SJSA1 (cell line): ENCODE measurements at regions not wholly inside any gene's neighbourhood (a gene's known extent, or its start where the extent isn't known, plus 50 kb on each side); places are given as distances from the start of the nearest gene placed in this dataset.
"Not testable (repeated sequence)": the region's sequence is repeated elsewhere in the genome, so short reads cannot be mapped to it uniquely, and the experiment has no call there.

Source experiments
- DNase-seq, 2 experiments: peaks; one replicate each; pipeline ENCODE4 v3.0.0-alpha.2; 2015 to 2020; ENCODE audit warnings: low spot score in 2 of 2, low read depth in 1 of 2
- H3K27ac ChIP-seq: fragments of 250-450 bp; sonication (Bioruptor Pico); 2 replicates; pipeline ENCODE4 v1.5.1; 2020; ENCODE audit warnings: mild to moderate bottlenecking, moderate library complexity
- H3K27me3 ChIP-seq: fragments of 250-450 bp; sonication (Bioruptor Pico); replicated peaks from 2 replicates; pipeline ENCODE4 v1.5.1; 2020; ENCODE audit warnings: mild to moderate bottlenecking, moderate library complexity
- H3K36me3 ChIP-seq: fragments of 250-450 bp; sonication (Bioruptor Pico); 2 replicates; pipeline ENCODE4 v1.5.1; 2020; ENCODE audit warnings: mild to moderate bottlenecking
- H3K4me1 ChIP-seq: fragments of 250-450 bp; sonication (Bioruptor Pico); replicated peaks from 2 replicates; pipeline ENCODE4 v1.6.1; 2021; ENCODE audit warnings: mild to moderate bottlenecking
- H3K4me3 ChIP-seq: fragments of 250-450 bp; sonication (Bioruptor Pico); 2 replicates; pipeline ENCODE4 v1.5.1; 2020; ENCODE audit warnings: mild to moderate bottlenecking
- H3K9me3 ChIP-seq: fragments of 250-450 bp; sonication (Bioruptor Pico); replicated peaks from 2 replicates; pipeline ENCODE4 v1.5.1; 2020; ENCODE audit warnings: mild to moderate bottlenecking

DNA sequence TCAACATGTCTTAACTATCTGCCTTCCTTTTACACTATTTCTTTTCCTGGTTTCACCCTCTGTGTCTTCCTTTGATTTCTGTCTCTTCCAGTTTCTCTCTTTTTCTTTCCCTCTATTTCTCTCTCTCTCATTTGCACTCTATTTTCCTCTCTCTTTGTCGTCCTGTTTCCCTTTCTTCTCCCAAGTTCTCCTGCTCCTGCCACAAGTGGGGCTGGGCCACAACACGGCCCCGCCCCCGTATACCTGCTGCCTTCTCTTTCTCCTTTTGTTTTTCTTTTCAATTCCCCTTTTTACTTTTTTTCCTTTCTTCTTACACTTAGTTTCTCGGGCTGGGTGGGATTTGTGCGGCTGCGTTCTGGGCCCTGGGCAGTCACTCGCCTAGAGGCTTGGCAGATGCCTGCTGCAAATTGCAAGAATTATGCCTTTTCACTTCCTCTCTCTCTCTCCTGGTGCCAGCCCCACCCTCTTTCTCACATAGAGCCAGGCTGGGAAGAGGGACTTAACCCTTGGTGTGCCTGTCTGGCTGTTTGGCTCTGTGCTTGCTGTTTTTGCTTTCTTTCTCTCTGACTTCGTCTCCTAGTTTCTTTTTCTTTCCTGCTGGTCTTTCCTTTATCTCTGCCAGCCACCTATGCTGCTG is 2139.4 kb downstream of the TP53TG3F start:
- peak in 1 of 2 experiments; percentile 5 for DNase-seq
- H3K4me1 ChIP-seq: no peaks in the 10 kb centered on the region

DNA sequence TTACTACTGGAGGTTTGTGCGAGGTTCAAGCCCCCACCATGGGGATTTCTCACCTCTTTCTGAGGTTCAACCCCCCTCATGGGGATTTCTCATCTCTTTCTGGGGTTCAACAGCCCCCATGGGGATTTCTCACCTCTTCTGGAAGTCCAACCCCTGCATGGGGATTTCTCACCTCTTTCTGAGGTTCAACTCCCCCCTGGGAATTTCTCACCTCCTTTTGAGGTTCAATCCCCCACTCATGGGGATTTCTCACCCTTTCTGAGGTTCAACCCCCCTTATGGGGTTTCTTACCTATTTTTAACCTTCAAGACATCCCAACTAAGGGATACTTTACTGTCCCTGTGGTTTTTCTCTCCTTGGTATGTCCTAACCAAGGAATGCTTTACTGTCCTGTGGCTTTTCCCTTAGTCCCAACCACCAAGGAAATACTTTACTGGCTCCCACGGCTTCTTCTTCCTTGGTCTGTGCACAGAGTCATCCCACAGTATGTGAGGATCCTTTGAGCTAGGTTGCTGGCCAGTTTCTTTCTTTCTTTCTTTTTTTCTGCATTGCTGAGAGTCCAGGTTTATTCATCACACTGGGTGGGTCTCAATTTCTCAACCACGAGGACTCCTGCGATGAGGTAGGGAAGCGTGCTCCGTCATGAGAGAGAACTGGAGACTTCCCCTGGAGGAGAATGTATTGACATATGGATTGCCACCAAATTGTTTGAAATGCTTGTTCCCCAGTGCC is 2140.2 kb downstream of the TP53TG3F start:
- peak overlapping the region; percentile 21; the same call in 1 of the 2 replicates for H3K27ac ChIP-seq
- H3K9me3 ChIP-seq: no peaks in the 10 kb centered on the region; the same call in 1 of the 2 replicates
- H3K4me1 ChIP-seq: no peaks in the 10 kb centered on the region
- no peaks in the 10 kb centered on the region for H3K36me3 ChIP-seq
- no peaks in the 10 kb centered on the region for H3K27me3 ChIP-seq
- H3K4me3 ChIP-seq: no peak overlapping the region
- DNase-seq: peak in 1 of 2 experiments; percentile 2

More for the DNA sequence above, 2139.4 kb downstream of the TP53TG3F start:
- H3K27ac ChIP-seq: peak overlapping the region; percentile 21; the same call in 1 of the 2 replicates
- no peaks in the 10 kb centered on the region; the same call in 1 of the 2 replicates for H3K9me3 ChIP-seq
- H3K27me3 ChIP-seq: no peaks in the 10 kb centered on the region
- H3K4me3 ChIP-seq: no peak overlapping the region
- no peaks in the 10 kb centered on the region for H3K36me3 ChIP-seq

DNA sequence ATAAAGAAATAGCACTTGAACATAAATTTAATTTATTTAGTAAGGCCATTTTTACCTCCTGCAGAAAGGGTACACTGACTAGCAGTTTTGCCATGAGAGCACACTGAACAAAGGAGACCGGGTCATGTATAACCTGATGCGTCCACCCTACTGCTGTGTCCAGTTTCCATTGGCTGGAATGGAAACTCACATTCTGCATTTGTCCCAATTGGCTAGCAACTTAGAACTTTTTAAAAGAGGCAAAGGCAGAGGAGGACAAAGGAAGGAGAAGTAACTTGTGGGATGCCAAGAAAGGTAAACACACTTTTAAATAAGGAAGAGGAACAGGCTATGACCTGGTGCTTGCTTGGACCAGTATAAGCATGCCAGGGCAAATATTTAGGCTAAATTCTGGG is 2140.7 kb downstream of the TP53TG3F start:
- DNase-seq, H3K4me3 ChIP-seq, H3K27ac ChIP-seq, H3K4me1 ChIP-seq, H3K27me3 ChIP-seq, H3K9me3 ChIP-seq, H3K36me3 ChIP-seq: not testable (repeated sequence)

DNA sequence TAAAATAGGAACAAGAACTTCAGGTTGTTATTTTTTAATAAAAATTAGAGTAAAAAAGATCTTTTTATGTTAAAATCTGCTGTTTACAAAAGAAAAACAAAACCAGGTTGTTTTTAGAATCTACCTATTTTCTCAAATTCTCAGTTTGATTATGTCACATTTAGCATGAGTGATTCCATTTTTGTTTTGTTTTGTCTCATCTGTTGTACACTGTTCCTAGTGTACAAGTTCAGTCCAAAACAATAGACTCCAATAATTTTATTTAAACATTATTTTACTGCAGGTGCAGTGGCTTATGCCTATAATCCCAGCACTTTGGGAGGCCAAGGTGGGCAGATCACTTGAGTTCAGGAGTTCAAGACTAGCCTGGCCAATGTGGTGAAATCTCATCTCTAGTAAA is 2142.7 kb downstream of the TP53TG3F start:
- Histone ChIP-seq H3K9me3 (no peaks in the 10 kb centered on the region), H3K36me3 (no peaks in the 10 kb centered on the region), H3K27me3 (no peaks in the 10 kb centered on the region), H3K4me1 (no peaks in the 10 kb centered on the region), H3K4me3 (no peak overlapping the region), H3K27ac (no peak overlapping the region)
- DNase-seq: no peak

DNA sequence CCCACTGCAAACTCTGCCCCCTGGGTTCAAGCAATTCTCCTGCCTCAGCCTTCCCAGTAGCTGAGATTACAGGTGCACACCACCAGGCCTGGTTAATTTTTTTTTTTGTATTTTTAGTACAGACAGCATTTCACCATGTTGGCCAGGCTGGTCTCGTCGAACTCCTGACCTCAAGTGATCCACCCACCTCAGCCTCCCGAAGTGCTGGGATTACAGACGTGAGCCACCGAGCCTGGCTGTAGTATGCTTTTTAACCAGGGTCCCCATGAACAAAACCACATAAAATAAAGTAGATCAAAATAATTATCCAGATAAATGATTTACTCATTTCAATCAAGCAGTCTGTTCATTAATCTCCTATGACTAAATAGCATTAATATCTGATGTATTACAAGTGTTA is 2144.0 kb downstream of the TP53TG3F start:
- not testable (repeated sequence) for H3K4me1 ChIP-seq, DNase-seq, H3K36me3 ChIP-seq, H3K27me3 ChIP-seq, H3K9me3 ChIP-seq, H3K4me3 ChIP-seq, H3K27ac ChIP-seq

DNA sequence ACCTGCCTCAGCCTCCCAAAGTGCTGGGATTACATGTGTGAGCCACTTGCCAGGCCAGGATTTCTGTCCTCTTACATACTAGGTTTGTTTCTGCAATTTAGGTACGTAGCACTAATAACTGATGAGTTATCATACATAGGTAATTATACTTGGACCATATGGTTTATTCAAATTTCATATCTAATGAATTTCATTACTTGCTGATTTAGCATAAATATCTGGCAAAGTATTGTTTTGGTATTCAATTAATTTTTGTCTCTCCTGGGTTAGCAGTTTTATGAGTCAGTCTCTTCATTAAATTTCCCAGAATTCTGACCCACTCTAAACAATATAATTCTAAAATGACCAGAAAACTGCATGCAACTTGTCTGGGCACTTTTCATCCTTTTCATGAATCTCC is 2146.5 kb downstream of the TP53TG3F start:
- Histone ChIP-seq H3K4me1 (no peaks in the 10 kb centered on the region), H3K4me3 (no peak overlapping the region), H3K9me3 (no peaks in the 10 kb centered on the region), H3K36me3 (no peaks in the 10 kb centered on the region), H3K27ac (no peak overlapping the region), H3K27me3 (no peaks in the 10 kb centered on the region)
- DNase-seq: no peak

DNA sequence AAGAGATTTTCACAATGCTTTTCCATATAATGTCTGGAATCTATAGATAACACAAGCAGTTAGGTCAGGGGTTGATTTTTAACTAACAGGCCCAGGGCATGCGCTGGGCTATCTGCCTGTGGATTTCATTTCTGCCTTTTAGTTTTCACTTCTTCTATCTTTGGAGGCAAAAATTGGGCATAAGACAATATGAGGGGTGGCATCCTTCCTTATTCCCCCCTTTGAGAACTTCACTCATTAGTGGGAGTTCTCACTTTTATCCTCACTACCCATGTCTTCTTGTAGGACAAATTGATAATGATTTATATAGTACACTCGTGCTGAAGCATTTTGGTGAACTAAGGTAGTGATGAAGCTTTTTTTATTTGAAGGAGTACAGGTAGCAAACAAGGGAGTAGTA is 2155.5 kb downstream of the TP53TG3F start:
- DNase-seq: not testable (repeated sequence)

DNA sequence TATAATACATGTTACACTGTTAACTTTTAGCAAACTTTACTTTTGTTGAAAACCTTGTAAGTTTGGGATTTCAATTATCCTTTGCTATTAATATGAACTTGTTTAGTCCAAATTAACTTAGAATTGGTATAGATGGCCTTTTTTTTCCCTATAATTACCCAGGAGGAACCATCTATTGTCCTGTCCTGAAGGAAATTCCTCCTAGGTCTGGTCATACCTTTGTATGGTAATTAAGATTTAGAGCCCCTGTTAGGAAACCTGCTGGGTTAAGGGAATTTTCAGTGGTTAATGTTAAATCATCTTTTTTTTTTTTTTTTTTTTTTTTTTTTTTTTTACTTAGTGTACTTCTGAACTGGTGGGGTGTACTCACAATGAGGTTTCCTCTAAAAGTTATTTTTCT is 2159.8 kb downstream of the TP53TG3F start:
- H3K4me1 ChIP-seq, H3K27ac ChIP-seq, DNase-seq, H3K36me3 ChIP-seq, H3K4me3 ChIP-seq, H3K27me3 ChIP-seq, H3K9me3 ChIP-seq: not testable (repeated sequence)

More for the DNA sequence above, 2155.5 kb downstream of the TP53TG3F start:
- not testable (repeated sequence) for H3K9me3 ChIP-seq, H3K4me1 ChIP-seq, H3K27ac ChIP-seq, H3K36me3 ChIP-seq, H3K27me3 ChIP-seq, H3K4me3 ChIP-seq

DNA sequence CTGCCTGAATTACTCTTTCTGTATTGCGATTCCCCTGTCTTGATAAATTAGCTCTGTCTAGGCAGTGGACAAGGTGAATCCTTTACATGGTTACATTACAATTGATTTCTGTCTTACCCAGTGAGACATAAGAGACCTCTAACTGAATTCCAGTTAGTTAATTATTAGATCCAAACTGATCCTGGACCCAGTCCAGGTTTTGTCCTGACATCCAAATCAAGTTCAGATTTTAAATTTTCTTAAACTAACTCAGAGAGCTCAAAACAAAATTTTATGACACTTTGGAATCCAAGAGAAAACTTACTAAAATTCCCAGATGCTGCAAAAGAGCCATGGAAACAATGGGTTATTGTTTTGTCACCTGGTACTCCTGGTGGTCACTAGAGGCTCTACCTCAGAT is 2166.6 kb downstream of the TP53TG3F start:
- no peaks in the 10 kb centered on the region; the same call in 1 of the 2 replicates for H3K9me3 ChIP-seq
- no peaks in the 10 kb centered on the region for H3K27me3 ChIP-seq
- no peak for DNase-seq
- H3K4me1 ChIP-seq: no peaks in the 10 kb centered on the region
- no peak overlapping the region for H3K27ac ChIP-seq
- no peak overlapping the region for H3K4me3 ChIP-seq
- no peaks in the 10 kb centered on the region for H3K36me3 ChIP-seq

DNA sequence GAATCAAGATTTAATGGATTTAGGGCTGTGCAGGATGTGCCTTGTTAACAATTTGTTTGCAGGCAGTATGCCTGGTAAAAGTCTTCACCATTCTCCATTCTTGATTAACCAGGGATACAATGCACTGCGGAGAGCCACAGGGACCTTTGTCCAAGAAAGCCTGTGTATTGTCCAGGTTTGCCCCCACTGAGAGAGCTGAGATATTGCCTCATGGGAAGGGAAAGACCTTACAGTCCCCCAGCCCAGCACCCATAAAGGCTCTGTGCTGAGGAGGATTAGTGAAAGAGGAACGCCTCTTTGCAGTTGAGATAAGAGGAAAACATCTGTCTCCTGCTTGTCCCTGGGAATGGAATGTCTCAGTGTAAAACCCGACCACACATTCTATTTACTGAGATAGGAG is 2169.6 kb downstream of the TP53TG3F start:
- DNase-seq: no peak
- H3K4me3 ChIP-seq: no peak overlapping the region
- H3K9me3 ChIP-seq: no peaks in the 10 kb centered on the region; the same call in 1 of the 2 replicates
- H3K36me3 ChIP-seq: no peaks in the 10 kb centered on the region
- no peak overlapping the region for H3K27ac ChIP-seq
- H3K4me1 ChIP-seq: no peaks in the 10 kb centered on the region
- no peaks in the 10 kb centered on the region for H3K27me3 ChIP-seq

DNA sequence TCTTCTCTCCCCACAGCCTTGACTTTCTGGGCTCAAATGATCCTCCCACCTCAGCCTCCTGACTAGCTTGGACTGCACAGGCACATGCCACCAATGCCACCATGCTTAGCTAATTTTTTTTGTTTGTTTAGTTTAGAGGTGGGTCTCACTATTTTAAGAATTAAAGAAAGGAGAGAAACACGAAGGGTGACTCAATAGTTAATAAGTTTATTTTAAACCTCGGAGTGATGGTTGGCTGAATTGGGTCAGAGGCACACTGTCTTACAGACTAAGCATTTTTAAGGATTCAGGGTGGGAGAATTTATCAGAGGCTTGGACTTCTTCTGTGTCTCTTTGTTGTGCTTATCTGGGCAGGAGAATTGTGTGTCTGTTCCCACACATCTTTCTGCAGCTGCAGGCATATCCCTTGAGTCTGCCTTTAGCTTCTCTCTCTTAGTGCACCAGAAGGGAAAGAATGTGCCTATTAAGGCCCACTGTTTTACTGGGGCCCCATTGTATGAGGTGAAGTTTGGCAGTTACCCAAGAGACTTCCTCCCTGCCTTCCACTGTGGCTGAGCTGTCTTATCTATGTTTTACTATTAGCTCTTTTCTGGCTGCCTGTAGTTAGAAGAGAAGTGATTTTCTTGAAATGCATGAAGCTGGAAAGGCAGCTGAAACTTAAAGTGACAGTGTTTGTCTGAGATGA is 2172.0 kb downstream of the TP53TG3F start:
- no peaks in the 10 kb centered on the region for H3K27me3 ChIP-seq
- peak in 1 of 2 experiments; percentile 22 for DNase-seq
- H3K36me3 ChIP-seq: no peaks in the 10 kb centered on the region
- H3K4me1 ChIP-seq: no peaks in the 10 kb centered on the region
- no peaks in the 10 kb centered on the region; the same call in 1 of the 2 replicates for H3K9me3 ChIP-seq
- no peak overlapping the region for H3K27ac ChIP-seq
- no peak overlapping the region for H3K4me3 ChIP-seq

DNA sequence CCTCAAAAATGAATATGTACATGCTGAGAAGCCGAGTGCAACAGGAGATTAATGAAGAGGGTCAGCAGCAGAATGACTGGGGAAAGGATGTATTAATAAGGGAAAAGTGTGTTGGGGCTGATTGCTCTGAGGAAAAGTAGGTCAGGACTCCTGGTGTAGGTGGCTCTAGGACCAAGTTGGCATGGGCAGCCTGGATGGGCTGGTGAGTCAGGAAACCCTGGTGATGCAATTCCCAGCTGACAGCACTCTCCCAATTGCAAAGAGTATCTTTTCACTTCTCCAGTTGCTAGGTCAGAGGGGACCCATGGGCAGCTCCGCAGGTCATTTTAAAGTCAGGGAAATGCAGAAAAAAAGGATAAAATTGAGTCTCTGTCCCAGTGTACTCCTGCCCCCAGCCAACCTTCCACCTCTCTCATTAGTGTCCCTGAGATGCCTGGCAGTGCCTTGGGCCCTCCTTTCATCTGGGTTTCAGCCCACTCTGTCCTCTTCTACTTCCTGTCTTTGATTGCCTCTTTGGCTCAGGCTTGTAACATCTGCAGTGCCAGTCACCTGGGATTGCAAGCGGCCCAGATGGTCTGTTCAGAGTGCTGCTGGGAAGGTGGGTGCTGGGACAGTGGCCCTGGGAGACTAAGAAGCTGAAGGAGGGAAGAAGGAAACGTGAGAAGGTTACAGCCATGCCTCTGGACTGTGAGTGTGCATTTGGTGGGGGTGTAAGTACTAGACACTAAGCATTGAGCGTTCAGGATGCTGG is 2177.2 kb downstream of the TP53TG3F start:
- Histone ChIP-seq H3K9me3 (no peaks in the 10 kb centered on the region; the same call in 1 of the 2 replicates), H3K27ac (no peak overlapping the region), H3K36me3 (no peaks in the 10 kb centered on the region), H3K4me3 (no peak overlapping the region), H3K27me3 (no peaks in the 10 kb centered on the region), H3K4me1 (no peaks in the 10 kb centered on the region)
- no peak for DNase-seq

DNA sequence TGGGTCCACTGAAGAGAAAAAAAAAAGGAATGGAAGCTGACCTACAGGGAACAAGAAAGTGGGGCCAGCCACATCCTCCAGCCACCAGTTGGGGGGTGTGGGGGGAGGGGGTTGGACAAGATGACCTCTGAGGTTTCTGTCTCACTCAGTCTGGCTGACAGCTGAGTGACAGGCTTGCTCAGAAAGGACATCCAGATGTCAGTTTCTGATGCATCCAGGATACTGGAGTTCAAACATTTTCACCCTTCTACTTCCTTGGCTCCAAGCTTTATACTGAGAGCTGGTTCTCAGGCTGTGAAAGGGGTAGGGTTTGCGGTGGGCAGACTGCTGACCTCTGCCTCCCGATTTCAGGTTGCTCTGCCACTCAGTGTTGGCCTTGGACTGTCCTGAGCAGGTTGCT is 2178.3 kb downstream of the TP53TG3F start:
- Histone ChIP-seq H3K9me3 (no peaks in the 10 kb centered on the region), H3K27ac (no peak overlapping the region), H3K36me3 (no peaks in the 10 kb centered on the region), H3K27me3 (no peaks in the 10 kb centered on the region), H3K4me3 (no peak overlapping the region), H3K4me1 (no peaks in the 10 kb centered on the region)
- no peak for DNase-seq
